ENCODE measurements at regions not wholly inside any gene's neighbourhood (a gene's known extent, or its start where the extent isn't known, plus 50 kb on each side); places are given as distances from the start of the nearest gene placed in this dataset.

DNA sequence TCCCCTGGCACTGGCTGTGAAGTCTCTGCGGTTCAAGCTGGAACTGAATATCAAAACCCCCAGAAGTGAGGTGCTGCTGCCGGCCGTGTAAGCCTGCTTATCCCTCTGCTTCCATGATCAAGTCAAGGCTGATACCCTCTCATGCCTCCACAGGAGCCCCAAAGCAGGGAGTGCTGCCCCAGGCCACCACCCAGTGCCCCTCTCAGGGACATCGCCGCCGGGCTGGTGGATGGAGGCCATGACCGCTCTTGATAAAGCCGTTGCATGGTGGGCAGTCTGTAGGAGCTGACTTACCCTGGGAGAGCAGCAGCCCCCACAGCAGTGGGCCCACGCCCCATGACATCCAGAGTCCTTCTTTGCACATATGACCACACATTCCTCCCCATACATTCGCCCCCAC is 162.0 kb upstream of the CST7 start:
- no peak for TF ChIP-seq CTCF (IDR thresholded peaks at IDR 0.05)
- TF ChIP-seq POLR2A (IDR thresholded peaks at IDR 0.05), result no peak
- TF ChIP-seq EP300 (IDR thresholded peaks at IDR 0.05), result no peak

Measured in ovary (tissue), 3 donors.